Common myeloid progenitor, CD34-positive (primary cell): ENCODE measurements at regions not wholly inside any gene's neighbourhood (a gene's known extent, or its start where the extent isn't known, plus 50 kb on each side); places are given as distances from the start of the nearest gene placed in this dataset.
"Not testable (repeated sequence)": the region's sequence is repeated elsewhere in the genome, so short reads cannot be mapped to it uniquely, and the experiment has no call there.

Experiments
- CTCF ChIA-PET: fragments of 350-600 bp; sonication (Branson Sonifier 250); formaldehyde crosslinking; loops from one replicate; lab custom pipeline; 2021; ENCODE audit warnings: antibody characterized with exemption; lab: Charles Lee
- POLR2A ChIA-PET: fragments of 350-600 bp; sonication (Branson Sonifier 250); formaldehyde crosslinking; loops from one replicate; lab custom pipeline; 2021; ENCODE audit warnings: antibody characterized with exemption; lab: Charles Lee
- DNase-seq, 3 donors: peaks; one replicate each; pipeline versions ENCODE4 v3.0.0 to v3.0.0-alpha.2; 2013
- H3K27ac ChIP-seq, 2 experiments: 1 replicate in 1 of 2; 2 replicates in 1 of 2; pipeline ENCODE4 v1.7.0; 2013; ENCODE audit warnings: inconsistent platforms in 2 of 2, low read length in 2 of 2, mild to moderate bottlenecking in 2 of 2, low read depth in 1 of 2, moderate library complexity in 1 of 2; ENCODE audit not compliant: severe bottlenecking in 2 of 2, insufficient read depth in 1 of 2, poor library complexity in 1 of 2
- H3K27me3 ChIP-seq, 5 experiments: replicated peaks in 2 of 5; 1 replicate in 3 of 5; 2 replicates in 2 of 5; pipeline versions ENCODE4 v1.6.1 to v1.7.0; 2013; ENCODE audit warnings: low read length in 4 of 5, mild to moderate bottlenecking in 2 of 5, moderate library complexity in 2 of 5, inconsistent platforms in 1 of 5; ENCODE audit not compliant: insufficient read depth in 5 of 5, control insufficient read depth in 4 of 5
- H3K36me3 ChIP-seq, 4 experiments: 1 replicate in 2 of 4; 2 replicates in 2 of 4; pipeline versions ENCODE4 v1.6.1 to v1.7.0; 2013; ENCODE audit warnings: low read length in 3 of 4, control low read depth in 1 of 4, mild to moderate bottlenecking in 1 of 4; ENCODE audit not compliant: control insufficient read depth in 4 of 4, insufficient read depth in 4 of 4
- H3K4me1 ChIP-seq, 4 experiments: 1 replicate in 3 of 4; 2 replicates in 1 of 4; pipeline versions ENCODE4 v1.6.1 to v1.7.1; 2013; ENCODE audit warnings: low read length in 3 of 4, mild to moderate bottlenecking in 3 of 4, control low read depth in 1 of 4, inconsistent platforms in 1 of 4, moderate library complexity in 1 of 4; ENCODE audit not compliant: control insufficient read depth in 4 of 4, insufficient read depth in 4 of 4; ENCODE audit errors: control extremely low read depth in 1 of 4
- H3K4me3 ChIP-seq, 7 experiments: 1 replicate in 4 of 7; 2 replicates in 3 of 7; pipeline versions ENCODE4 v1.5.1 to v1.7.0; 2013; ENCODE audit warnings: mild to moderate bottlenecking in 7 of 7, low read length in 6 of 7, moderate library complexity in 6 of 7, inconsistent platforms in 2 of 7, low read depth in 2 of 7, control low read depth in 1 of 7; ENCODE audit not compliant: insufficient read depth in 4 of 7, control insufficient read depth in 1 of 7; ENCODE audit errors: extremely low read depth in 1 of 7
- H3K9me3 ChIP-seq, 5 experiments: 1 replicate in 4 of 5; 2 replicates in 1 of 5; pipeline versions ENCODE4 v1.6.1 to v1.7.1; 2013; ENCODE audit warnings: low read length in 4 of 5, mild to moderate bottlenecking in 2 of 5, inconsistent platforms in 1 of 5, low read depth in 1 of 5, moderate library complexity in 1 of 5; ENCODE audit not compliant: control insufficient read depth in 4 of 5, insufficient read depth in 2 of 5; ENCODE audit errors: control extremely low read depth in 1 of 5
- WGBS: methylation state at CpG from one replicate; pipeline ENCODE4 v1.1.5; 2013; ENCODE audit not compliant: insufficient coverage; 5-methylcytosine and 5-hydroxymethylcytosine counted together

GRCh38 chr10:46187431-46187830, 99.4 kb upstream of the ANTXRL start:
- H3K9me3 ChIP-seq, H3K27me3 ChIP-seq, H3K4me3 ChIP-seq, H3K4me1 ChIP-seq, CTCF ChIA-PET, H3K36me3 ChIP-seq, H3K27ac ChIP-seq, POLR2A ChIA-PET, DNase-seq: not testable (repeated sequence)
- whole genome bisulfite sequencing = 100% methylated on average over 1 of the region's 3 CpGs

- ChIA-PET CTCF (no interaction called here), POLR2A (no interaction called here)
- Histone ChIP-seq H3K27me3 (no peaks in the 10 kb centered on the region), H3K9me3 (no peaks in the 10 kb centered on the region), H3K36me3 (no peaks in the 10 kb centered on the region), H3K4me3 (no peak overlapping the region), H3K27ac (no peak overlapping the region), H3K4me1 (no peaks in the 10 kb centered on the region)
- 100% methylated on average over 3 of the region's 3 CpGs for WGBS
- DNase-seq = no peak
Measured at GRCh38 chr10:46197050-46197449, 89.7 kb upstream of the ANTXRL start.

- Histone ChIP-seq H3K4me1 (peaks cover 0 to 4% (median 0%) of the 10 kb centered on the region in 4 experiments), H3K27me3 (no peaks in the 10 kb centered on the region), H3K9me3 (no peaks in the 10 kb centered on the region), H3K27ac (no peak overlapping the region), H3K36me3 (no peaks in the 10 kb centered on the region), H3K4me3 (no peak overlapping the region)
- no peak for DNase-seq
- CTCF ChIA-PET = no interaction called here
- POLR2A ChIA-PET = interaction anchor here (0.6 kb wide), 1 partner anchor 163 kb away, joined by 3 read pairs; no protein-coding TSS in a partner anchor
Measured at GRCh38 chr10:46198516-46198915, 88.3 kb upstream of the ANTXRL start.

- H3K36me3 ChIP-seq, POLR2A ChIA-PET, H3K4me1 ChIP-seq, H3K27ac ChIP-seq, DNase-seq, H3K9me3 ChIP-seq, H3K4me3 ChIP-seq, H3K27me3 ChIP-seq: not testable (repeated sequence)
- no CpG with 5 or more reads among the region's 1 CpG for whole genome bisulfite sequencing
- CTCF ChIA-PET = interaction anchor here (1.1 kb wide), 1 partner anchor 23 kb away, joined by 3 read pairs; no protein-coding TSS in a partner anchor
Measured at GRCh38 chr10:46202405-46202804, 84.4 kb upstream of the ANTXRL start.

- POLR2A ChIA-PET, H3K27ac ChIP-seq: not testable (repeated sequence)
- WGBS = 100% methylated on average over 4 of the region's 20 CpGs
Measured at GRCh38 chr10:46204482-46205102, 82.2 kb upstream of the ANTXRL start.

GRCh38 chr10:46210427-46210826, 76.4 kb upstream of the ANTXRL start:
- POLR2A ChIA-PET, H3K36me3 ChIP-seq, H3K4me1 ChIP-seq, H3K4me3 ChIP-seq, CTCF ChIA-PET, DNase-seq, H3K9me3 ChIP-seq, H3K27ac ChIP-seq, H3K27me3 ChIP-seq: not testable (repeated sequence)
- WGBS = no CpG with 5 or more reads among the region's 2 CpGs

More at GRCh38 chr10:46204482-46205102, 82.2 kb upstream of the ANTXRL start:
- CTCF ChIA-PET, H3K4me1 ChIP-seq, H3K9me3 ChIP-seq, H3K4me3 ChIP-seq, DNase-seq, H3K36me3 ChIP-seq, H3K27me3 ChIP-seq: not testable (repeated sequence)

- DNase-seq = no peak
- Histone ChIP-seq H3K4me3 (no peak overlapping the region), H3K4me1 (peaks cover 0 to 33% (median 29%) of the 10 kb centered on the region in 4 experiments), H3K36me3 (no peaks in the 10 kb centered on the region), H3K27ac (no peak overlapping the region), H3K9me3 (no peaks in the 10 kb centered on the region), H3K27me3 (no peaks in the 10 kb centered on the region)
- CTCF ChIA-PET = interaction anchor here (1.5 kb wide), 1 partner anchor 10 kb away, joined by 3 read pairs; no protein-coding TSS in a partner anchor
- POLR2A ChIA-PET = no interaction called here
- 84% methylated on average over 4 of the region's 4 CpGs for WGBS
Measured at GRCh38 chr10:46215426-46215825, 71.4 kb upstream of the ANTXRL start.
